ENCODE measurements at regions not wholly inside any gene's neighbourhood (a gene's known extent, or its start where the extent isn't known, plus 50 kb on each side); places are given as distances from the start of the nearest gene placed in this dataset.

GRCh38 chr3:72384602-72385001, 463.6 kb downstream of the SHQ1 start:
- TF ChIP-seq POLR2AphosphoS5 (IDR thresholded peaks at IDR 0.05; ENCODE audit: low read depth, low read length), result no peak
- TF ChIP-seq TAF1 (IDR thresholded peaks at IDR 0.05; ENCODE audit: borderline replicate concordance, low read depth, low read length), result no peak
- no peak for TF ChIP-seq POLR2A (IDR thresholded peaks at IDR 0.05; ENCODE audit: low read depth, low read length)
